IMR-90 (cell line): ENCODE measurements at regions not wholly inside any gene's neighbourhood (a gene's known extent, or its start where the extent isn't known, plus 50 kb on each side); places are given as distances from the start of the nearest gene placed in this dataset.

Source experiments
- ATAC-seq: fragments of 200-7000 bp; cut with Tn5 transposase; 2 replicates; pipeline ENCODE4 v1.9.1; 2020; ENCODE audit warnings: low read depth, mild to moderate bottlenecking, moderate library complexity
- BruUV-seq: library from RNA; stranded (reverse); fragments of 400-500 nt; replicated peaks from 2 replicates; lab custom pipeline; 2021; lab: Mats Ljungman, UMichigan
- CTCF ChIA-PET: fragments of 300-600 bp; formaldehyde crosslinking; extraction: SDS; loops from one replicate; lab custom pipeline; 2021; ENCODE audit warnings: antibody characterized with exemption; lab: Yijun Ruan, JAX
- POLR2A ChIA-PET: fragments of 300-600 bp; sonication (Branson Sonifier 250); formaldehyde crosslinking; loops from one replicate; lab custom pipeline; 2022; ENCODE audit warnings: antibody characterized with exemption; ENCODE audit not compliant: unreplicated experiment; lab: Charles Lee
- DNase-seq: peaks from one replicate; pipeline ENCODE4 v3.0.0; 2013
- H2AFZ ChIP-seq: replicated peaks from 2 replicates; pipeline ENCODE3; 2013; ENCODE audit warnings: low read length, mild to moderate bottlenecking; ENCODE audit not compliant: poor library complexity
- H2AK5ac ChIP-seq: 2 replicates; pipeline ENCODE4 v1.6.1; 2013; ENCODE audit warnings: low read depth, low read length, inconsistent platforms
- H2AK9ac ChIP-seq: replicated peaks from 2 replicates; pipeline ENCODE3; 2013; ENCODE audit warnings: mild to moderate bottlenecking, low read depth, low read length, moderate library complexity; ENCODE audit not compliant: poor library complexity
- H2BK120ac ChIP-seq: 2 replicates; pipeline ENCODE4 v1.6.1; 2013; ENCODE audit warnings: low read depth, low read length, inconsistent platforms
- H2BK15ac ChIP-seq: 3 replicates; pipeline ENCODE4 v1.6.1; 2013; ENCODE audit warnings: low read depth, low read length, inconsistent platforms
- H2BK20ac ChIP-seq: 2 replicates; pipeline ENCODE4 v1.6.1; 2013; ENCODE audit warnings: low read depth, mild to moderate bottlenecking, inconsistent platforms, low read length, moderate library complexity
- H2BK5ac ChIP-seq: 2 replicates; pipeline ENCODE4 v1.6.1; 2013; ENCODE audit warnings: mild to moderate bottlenecking, low read depth, low read length, inconsistent platforms; ENCODE audit not compliant: poor library complexity, severe bottlenecking
- H3K14ac ChIP-seq: replicated peaks from 2 replicates; pipeline ENCODE4 v1.6.1; 2013; ENCODE audit warnings: low read depth, low read length, inconsistent platforms
- H3K18ac ChIP-seq: 2 replicates; pipeline ENCODE4 v1.6.1; 2013; ENCODE audit warnings: low read depth, low read length, control low read depth
- H3K23ac ChIP-seq: 2 replicates; pipeline ENCODE4 v1.6.1; 2013; ENCODE audit warnings: low read depth, low read length, inconsistent platforms
- H3K27ac ChIP-seq: 2 replicates; pipeline ENCODE4 v1.5.1; 2013; ENCODE audit warnings: mild to moderate bottlenecking, control low read depth, low read length; ENCODE audit not compliant: insufficient read depth
- H3K27me3 ChIP-seq: 2 replicates; pipeline ENCODE4 v1.6.1; 2013; ENCODE audit warnings: low read length; ENCODE audit not compliant: control insufficient read depth, insufficient read depth
- H3K36me3 ChIP-seq: 2 replicates; pipeline ENCODE4 v1.6.1; 2013; ENCODE audit warnings: low read length, mixed read lengths; ENCODE audit not compliant: control insufficient read depth, insufficient read depth
- H3K4ac ChIP-seq: 2 replicates; pipeline ENCODE4 v1.6.1; 2013; ENCODE audit warnings: low read depth, low read length, inconsistent platforms
- H3K4me1 ChIP-seq: 2 replicates; pipeline ENCODE4 v1.6.1; 2013; ENCODE audit warnings: low read length, mixed read lengths; ENCODE audit not compliant: control insufficient read depth, insufficient read depth
- H3K4me2 ChIP-seq: 2 replicates; pipeline ENCODE4 v1.6.1; 2013; ENCODE audit warnings: low read depth, mild to moderate bottlenecking, control low read depth, low read length, moderate library complexity
- H3K4me3 ChIP-seq: 2 replicates; pipeline ENCODE4 v1.5.1; 2013; ENCODE audit warnings: low read depth, mild to moderate bottlenecking, control low read depth, low read length, moderate library complexity; ENCODE audit not compliant: insufficient read depth
- H3K56ac ChIP-seq: 2 replicates; pipeline ENCODE4 v1.6.1; 2013; ENCODE audit warnings: low read length, inconsistent platforms; ENCODE audit not compliant: insufficient read depth; ENCODE audit errors: extremely low read depth
- H3K79me1 ChIP-seq, 2 experiments: 2 replicates each; pipeline ENCODE4 v1.6.1; 2013; ENCODE audit warnings: low read length in 2 of 2, inconsistent platforms in 1 of 2, low read depth in 1 of 2
- H3K9ac ChIP-seq: 2 replicates; pipeline ENCODE4 v1.6.1; 2013; ENCODE audit warnings: low read depth, low read length, control low read depth
- H3K9me1 ChIP-seq: 2 replicates; pipeline ENCODE4 v1.6.1; 2013; ENCODE audit warnings: low read length, inconsistent platforms; ENCODE audit not compliant: insufficient read depth
- H3K9me3 ChIP-seq: 2 replicates; pipeline ENCODE4 v1.6.1; 2013; ENCODE audit warnings: low read length; ENCODE audit not compliant: control insufficient read depth, insufficient read depth
- H4K20me1 ChIP-seq: 2 replicates; pipeline ENCODE4 v1.6.1; 2013; ENCODE audit warnings: low read length, inconsistent platforms; ENCODE audit not compliant: insufficient read depth
- H4K5ac ChIP-seq: 2 replicates; pipeline ENCODE4 v1.6.1; 2013; ENCODE audit warnings: mild to moderate bottlenecking, low read depth, low read length, control low read depth
- H4K8ac ChIP-seq, 2 experiments: 2 replicates each; pipeline ENCODE4 v1.6.1; 2013; ENCODE audit warnings: low read depth in 2 of 2, low read length in 2 of 2, control low read depth in 1 of 2, inconsistent platforms in 1 of 2
- H4K91ac ChIP-seq: 2 replicates; pipeline ENCODE4 v1.6.1; 2013; ENCODE audit warnings: low read depth, low read length, inconsistent platforms; ENCODE audit not compliant: insufficient read depth
- BHLHE40 ChIP-seq: fragments of 150-350 bp; IDR thresholded peaks from 2 replicates; pipeline ENCODE4 v1.6.1; 2016; ENCODE audit warnings: mild to moderate bottlenecking, low read depth, low read length
- CHD1 ChIP-seq: IDR thresholded peaks from 2 replicates; pipeline ENCODE4 v1.6.1; 2012; ENCODE audit warnings: low read depth, low read length, improper control_type of control experiment
- MAZ ChIP-seq: IDR thresholded peaks from 2 replicates; pipeline ENCODE4 v1.6.1; 2012; ENCODE audit warnings: low read depth, mild to moderate bottlenecking, low read length, improper control_type of control experiment, moderate library complexity, borderline replicate concordance
- NFE2L2 ChIP-seq: fragments of 150-350 bp; IDR thresholded peaks from 2 replicates; pipeline ENCODE4 v1.6.1; 2016; ENCODE audit warnings: low read depth, mild to moderate bottlenecking, low read length
- POLR2A ChIP-seq: IDR thresholded peaks from 2 replicates; pipeline ENCODE4 v1.6.1; 2012; ENCODE audit warnings: mild to moderate bottlenecking, low read depth, low read length
- RFX5 ChIP-seq: IDR thresholded peaks from 2 replicates; pipeline ENCODE4 v1.8.0; 2012; ENCODE audit warnings: low read depth, mild to moderate bottlenecking, low read length, moderate library complexity
- SMC3 ChIP-seq: fragments of 150-350 bp; IDR thresholded peaks from 2 replicates; pipeline ENCODE4 v1.6.1; 2016; ENCODE audit warnings: low read depth, mild to moderate bottlenecking, antibody characterized with exemption, low read length, moderate library complexity
- WGBS, 2 experiments: methylation state at CpG; one replicate each; pipeline versions ENCODE4 v1.1.5 to v1.1.7; 2013; ENCODE audit warnings: missing lambda C conversion rate in 2 of 2; ENCODE audit not compliant: insufficient read length in 1 of 2; ENCODE audit errors: extremely low coverage in 2 of 2; 5-methylcytosine and 5-hydroxymethylcytosine counted together
- dilution Hi-C: fragments of 300-500 bp; cut with HindIII; formaldehyde crosslinking; loops from one replicate; pipeline ENCODE4 v1.14.3; 2018; ENCODE audit warnings: low sequenced_read_pairs; ENCODE audit not compliant: unreplicated experiment
- in situ Hi-C: fragments of 300-500 bp; cut with MboI; formaldehyde crosslinking; loops from 3 replicates; pipeline ENCODE4 v1.14.3; 2019; ENCODE audit warnings: low sequenced_read_pairs, inconsistent platforms, mixed read lengths
- intact Hi-C: fragments of 100-400 bp; cut with micrococcal nuclease; formaldehyde crosslinking; loops from 2 replicates; pipeline ENCODE4 v1.10.0; 2022
- TF ChIP-seq, protein P1 (sequence below): fragments of 150-350 bp; IDR thresholded peaks from 2 replicates; pipeline ENCODE4 v1.6.1; 2016; ENCODE audit warnings: low read depth, mild to moderate bottlenecking, low read length, moderate library complexity, borderline replicate concordance
- TF ChIP-seq, protein P2 (sequence below): fragments of 150-350 bp; IDR thresholded peaks from 2 replicates; pipeline ENCODE4 v1.6.1; 2017; ENCODE audit warnings: mild to moderate bottlenecking, antibody characterized with exemption, low read length, low read depth

- H3K23ac ChIP-seq: no peak overlapping the region
- H3K18ac ChIP-seq: no peak overlapping the region
- ATAC-seq: no peak
- intact Hi-C loops: no loop called here
- no peaks in the 10 kb centered on the region for H3K9me1 ChIP-seq
- H3K27me3 ChIP-seq: no peaks in the 10 kb centered on the region
- H3K4me1 ChIP-seq: no peaks in the 10 kb centered on the region
- no TSS peak for BruUV-seq
- dilution Hi-C loops: no loop called here
- no peak overlapping the region for H2BK120ac ChIP-seq
- H3K4me2 ChIP-seq: no peak overlapping the region
- H4K20me1 ChIP-seq: no peaks in the 10 kb centered on the region
- no peak overlapping the region for H3K4me3 ChIP-seq
- H3K9ac ChIP-seq: no peak overlapping the region
- no peak overlapping the region for H3K27ac ChIP-seq
- no peak overlapping the region for H3K14ac ChIP-seq
- no peak overlapping the region for H4K5ac ChIP-seq
- no peaks in the 10 kb centered on the region for H3K9me3 ChIP-seq
- no peak overlapping the region for H2BK15ac ChIP-seq
- no peaks in the 10 kb centered on the region for H3K79me1 ChIP-seq
- H2AK9ac ChIP-seq: no peak overlapping the region
- POLR2A ChIA-PET: no interaction called here
- no peak overlapping the region for H4K8ac ChIP-seq
- WGBS, 2 experiments: no CpG with 5 or more reads among the region's 1 CpG
- H3K36me3 ChIP-seq: no peaks in the 10 kb centered on the region
- H3K56ac ChIP-seq: no peak overlapping the region
- no peak overlapping the region for H2AK5ac ChIP-seq
- H2BK5ac ChIP-seq: no peak overlapping the region
- H4K91ac ChIP-seq: no peak overlapping the region
- DNase-seq: no peak
- no peak overlapping the region for H2AFZ ChIP-seq
- TF ChIP-seq NFE2L2 (no peak), BHLHE40 (no peak), MAZ (no peak), SMC3 (no peak), RFX5 (no peak), CHD1 (no peak), POLR2A (no peak)
- TF ChIP-seq, protein P1, sequence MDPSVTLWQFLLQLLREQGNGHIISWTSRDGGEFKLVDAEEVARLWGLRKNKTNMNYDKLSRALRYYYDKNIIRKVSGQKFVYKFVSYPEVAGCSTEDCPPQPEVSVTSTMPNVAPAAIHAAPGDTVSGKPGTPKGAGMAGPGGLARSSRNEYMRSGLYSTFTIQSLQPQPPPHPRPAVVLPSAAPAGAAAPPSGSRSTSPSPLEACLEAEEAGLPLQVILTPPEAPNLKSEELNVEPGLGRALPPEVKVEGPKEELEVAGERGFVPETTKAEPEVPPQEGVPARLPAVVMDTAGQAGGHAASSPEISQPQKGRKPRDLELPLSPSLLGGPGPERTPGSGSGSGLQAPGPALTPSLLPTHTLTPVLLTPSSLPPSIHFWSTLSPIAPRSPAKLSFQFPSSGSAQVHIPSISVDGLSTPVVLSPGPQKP: no peak
- TF ChIP-seq, protein P2, sequence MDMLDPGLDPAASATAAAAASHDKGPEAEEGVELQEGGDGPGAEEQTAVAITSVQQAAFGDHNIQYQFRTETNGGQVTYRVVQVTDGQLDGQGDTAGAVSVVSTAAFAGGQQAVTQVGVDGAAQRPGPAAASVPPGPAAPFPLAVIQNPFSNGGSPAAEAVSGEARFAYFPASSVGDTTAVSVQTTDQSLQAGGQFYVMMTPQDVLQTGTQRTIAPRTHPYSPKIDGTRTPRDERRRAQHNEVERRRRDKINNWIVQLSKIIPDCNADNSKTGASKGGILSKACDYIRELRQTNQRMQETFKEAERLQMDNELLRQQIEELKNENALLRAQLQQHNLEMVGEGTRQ: no peak
- in situ Hi-C loops: no loop called here
- CTCF ChIA-PET: no interaction called here
- H2BK20ac ChIP-seq: no peak overlapping the region
- no peak overlapping the region for H3K4ac ChIP-seq
Observed at GRCh38 chr13:59471106-59471505, 692.6 kb downstream of the DIAPH3 start.
